Loucy (cell line): ENCODE measurements at regions not wholly inside any gene's neighbourhood (a gene's known extent, or its start where the extent isn't known, plus 50 kb on each side); places are given as distances from the start of the nearest gene placed in this dataset.

ENCODE experiments used
- CTCF ChIP-seq: fragments of 200-600 bp; sonication (generic); conservative IDR thresholded peaks from 2 replicates; pipeline ENCODE4 v1.5.1; 2014; ENCODE audit warnings: mild to moderate bottlenecking, antibody characterized with exemption, low read length
- EZH2phosphoT487 ChIP-seq: fragments of 200-600 bp; IDR thresholded peaks from 2 replicates; pipeline ENCODE4 v1.6.1; 2018; ENCODE audit warnings: antibody characterized with exemption, mild to moderate bottlenecking, moderate library complexity, borderline replicate concordance

- TF ChIP-seq EZH2phosphoT487 (no peak), CTCF (no peak)
Observed at GRCh38 chr5:120146787-120147186, 317.3 kb upstream of the PRR16 start.
